ENCODE measurements at regions not wholly inside any gene's neighbourhood (a gene's known extent, or its start where the extent isn't known, plus 50 kb on each side); places are given as distances from the start of the nearest gene placed in this dataset.

GRCh38 chr3:111473550-111473949 is 68.4 kb upstream of the CD96 start:
- TF ChIP-seq POLR2A (IDR thresholded peaks at IDR 0.05) (no peak), CTCF (IDR thresholded peaks at IDR 0.05) (no peak)
